Suprapubic skin (tissue), 4 donors: ENCODE measurements at regions not wholly inside any gene's neighbourhood (a gene's known extent, or its start where the extent isn't known, plus 50 kb on each side); places are given as distances from the start of the nearest gene placed in this dataset.
"Not testable (repeated sequence)": the region's sequence is repeated elsewhere in the genome, so short reads cannot be mapped to it uniquely, and the experiment has no call there.

Experiments
- CTCF ChIP-seq, 2 donors: fragments of 200-600 bp in 1 of 2; fragments of 450-650 bp in 1 of 2; sonication (generic) in 1 of 2; IDR thresholded peaks; one replicate each; pipeline ENCODE4 v1.5.1; 2016 to 2019; ENCODE audit warnings: antibody characterized with exemption in 2 of 2, mild to moderate bottlenecking in 1 of 2, moderate library complexity in 1 of 2
- EP300 ChIP-seq: sonication (generic); formaldehyde crosslinking; IDR thresholded peaks from one replicate; pipeline ENCODE4 v1.6.1; 2017; ENCODE audit warnings: antibody characterized with exemption
- POLR2A ChIP-seq, 2 donors: fragments of 450-650 bp; IDR thresholded peaks; one replicate each; pipeline ENCODE4 v1.6.1; 2017; ENCODE audit warnings: antibody characterized with exemption in 2 of 2, mild to moderate bottlenecking in 2 of 2, moderate library complexity in 2 of 2
- POLR2AphosphoS5 ChIP-seq, 3 donors: sonication (generic); formaldehyde crosslinking; IDR thresholded peaks; one replicate each; pipeline ENCODE4 v1.6.1; 2017; ENCODE audit warnings: antibody characterized with exemption in 3 of 3

- TF ChIP-seq CTCF (IDR thresholded peaks at IDR 0.05); POLR2AphosphoS5 (IDR thresholded peaks at IDR 0.05); POLR2A (IDR thresholded peaks at IDR 0.05); EP300: not testable (repeated sequence)
Observed at GRCh38 chr16:21525956-21526922, 73.1 kb upstream of the METTL9 start.
